ENCODE measurements at regions not wholly inside any gene's neighbourhood (a gene's known extent, or its start where the extent isn't known, plus 50 kb on each side); places are given as distances from the start of the nearest gene placed in this dataset.
"Not testable (repeated sequence)": the region's sequence is repeated elsewhere in the genome, so short reads cannot be mapped to it uniquely, and the experiment has no call there.

DNA sequence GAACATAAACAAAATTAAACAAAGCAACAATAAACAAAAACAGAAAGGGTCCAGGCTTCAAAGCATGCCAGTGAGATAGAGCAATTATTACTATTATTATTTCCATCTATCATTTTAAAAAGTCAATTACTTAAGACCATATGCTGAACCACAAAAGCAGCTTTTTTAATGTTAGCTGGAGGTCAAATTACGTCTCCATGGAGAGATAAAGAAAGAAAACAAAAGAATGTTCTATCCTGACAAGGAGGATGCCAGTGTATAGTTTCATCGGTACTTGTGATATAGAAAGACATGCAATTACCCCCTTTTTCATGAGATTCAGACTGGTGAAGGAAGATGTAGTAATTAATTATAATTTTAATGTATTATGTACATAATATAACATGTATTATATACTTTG lies 81.6 kb upstream of the DCN start:
- DNase-seq, result no peak

DNA sequence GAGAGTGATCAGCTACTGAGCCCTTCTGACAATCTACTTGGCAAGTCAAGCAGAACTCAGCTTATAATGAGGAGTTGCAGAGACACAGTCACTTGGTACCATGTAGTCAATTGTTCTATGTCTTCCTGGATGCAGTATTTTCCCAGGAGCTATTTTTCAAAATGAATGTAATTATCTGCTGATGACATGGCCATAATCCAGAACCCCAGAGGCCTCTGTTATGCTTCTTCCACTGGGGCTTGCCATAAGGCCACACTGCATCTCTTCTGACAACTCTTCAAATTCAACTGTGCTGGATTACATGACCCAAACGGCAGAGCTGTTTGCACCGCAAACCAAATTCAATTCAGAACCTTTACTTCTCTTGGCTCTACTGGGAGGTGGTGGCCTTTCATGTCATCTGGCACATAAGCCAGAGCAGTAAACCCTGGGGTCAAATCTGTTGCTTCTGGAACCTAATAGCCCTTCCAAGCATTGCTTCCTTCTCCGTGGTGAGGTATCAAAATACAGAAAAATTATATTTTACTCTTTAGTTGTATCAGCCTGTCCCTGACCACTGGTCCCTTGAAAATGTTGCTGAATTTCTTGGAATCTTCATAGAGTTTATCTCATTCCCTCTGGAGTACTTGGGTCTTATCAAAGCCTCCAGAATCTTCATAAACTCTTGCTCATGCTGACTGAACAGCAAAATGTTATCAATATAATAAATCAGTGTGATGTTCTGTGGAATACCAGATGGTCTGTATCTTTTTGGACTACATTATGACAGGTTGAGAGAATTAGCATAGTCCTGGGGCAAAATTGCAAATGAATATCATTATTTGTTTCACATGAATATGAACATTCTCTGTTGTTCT lies 79.4 kb upstream of the DCN start:
- no peak for DNase-seq

GRCh38 chr12:91256411-91256810 lies 73.8 kb upstream of the DCN start:
- no peak for DNase-seq

GRCh38 chr12:91252341-91252740 lies 69.7 kb upstream of the DCN start:
- DNase-seq, result no peak

DNA sequence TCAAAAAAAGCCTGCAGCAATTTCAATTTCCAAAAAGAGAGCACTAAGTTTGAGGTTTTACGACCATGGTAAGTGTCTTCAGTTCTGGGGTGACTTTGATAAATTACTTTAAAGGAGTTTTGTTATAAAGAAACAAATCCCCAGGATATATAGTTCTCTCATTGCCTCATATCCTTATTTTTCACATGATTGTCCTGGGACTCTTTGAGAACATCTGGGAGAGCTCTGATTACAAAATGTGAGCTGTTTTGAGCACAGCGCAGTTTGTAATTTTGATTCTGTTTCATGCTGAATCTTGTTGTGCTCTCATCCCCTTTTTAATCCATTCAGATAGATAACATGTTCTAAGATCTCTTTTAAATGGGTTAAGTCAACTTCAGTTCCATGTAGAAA lies 67.7 kb upstream of the DCN start:
- no peak for DNase-seq

GRCh38 chr12:91249518-91250272 lies 67.1 kb upstream of the DCN start:
- no peak for DNase-seq

GRCh38 chr12:91249054-91249453 lies 66.4 kb upstream of the DCN start:
- DNase-seq, result no peak

- DNase-seq, result not testable (repeated sequence)
These were observed 60.6 kb upstream of the DCN start for GRCh38 chr12:91243177-91243576.

DNA sequence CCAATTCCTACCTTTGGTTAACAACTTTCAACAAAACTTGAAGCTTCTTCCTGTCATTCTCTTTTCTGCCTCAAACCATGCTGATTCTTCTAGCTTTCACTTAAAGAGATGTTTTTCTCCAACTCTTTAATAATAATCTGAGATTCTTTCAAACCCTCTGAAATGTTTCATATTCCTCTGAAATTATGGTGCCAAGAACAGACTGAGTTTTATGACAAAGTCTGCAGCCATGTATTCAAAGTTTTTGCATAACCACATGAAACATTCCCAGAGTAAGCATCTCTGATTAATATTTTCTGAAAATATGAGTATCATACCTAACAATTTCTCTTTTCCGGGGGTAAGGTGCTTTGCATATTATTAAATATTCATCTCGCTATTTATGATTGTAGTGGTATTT lies 59.1 kb upstream of the DCN start:
- no peak for DNase-seq

DNA sequence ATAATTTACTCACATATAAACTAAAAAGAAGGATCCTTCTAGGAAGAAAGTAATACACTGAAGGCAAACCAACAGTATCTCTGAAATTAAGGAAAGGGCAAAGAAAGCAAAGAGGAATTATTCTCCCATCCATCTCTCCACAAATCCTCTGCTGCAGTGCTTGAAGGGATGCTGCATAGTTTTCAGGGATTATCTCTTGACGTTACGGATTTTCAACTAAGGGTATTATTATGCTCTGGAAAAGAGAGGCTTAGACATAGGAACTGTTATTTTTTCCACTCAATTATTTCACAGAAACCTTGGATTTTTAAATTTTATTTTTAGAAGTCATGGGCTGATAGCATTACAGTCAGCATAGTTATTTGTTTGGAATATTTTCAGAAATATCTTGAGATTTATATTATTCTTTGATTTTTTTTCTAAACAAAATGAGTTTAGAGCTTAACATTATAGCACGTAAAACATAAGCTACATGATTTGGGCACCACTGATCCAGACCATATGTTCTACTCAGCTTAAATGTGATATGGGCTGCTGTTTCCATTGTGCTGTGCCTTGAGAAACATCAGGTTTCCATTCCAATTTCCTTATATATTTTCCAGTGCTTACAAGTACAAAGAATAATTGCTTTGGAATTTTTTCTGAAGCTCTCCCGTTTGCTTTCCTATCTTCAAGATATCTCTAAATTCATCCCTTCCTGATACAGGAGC lies 57.9 kb upstream of the DCN start:
- DNase-seq, result no peak

DNA sequence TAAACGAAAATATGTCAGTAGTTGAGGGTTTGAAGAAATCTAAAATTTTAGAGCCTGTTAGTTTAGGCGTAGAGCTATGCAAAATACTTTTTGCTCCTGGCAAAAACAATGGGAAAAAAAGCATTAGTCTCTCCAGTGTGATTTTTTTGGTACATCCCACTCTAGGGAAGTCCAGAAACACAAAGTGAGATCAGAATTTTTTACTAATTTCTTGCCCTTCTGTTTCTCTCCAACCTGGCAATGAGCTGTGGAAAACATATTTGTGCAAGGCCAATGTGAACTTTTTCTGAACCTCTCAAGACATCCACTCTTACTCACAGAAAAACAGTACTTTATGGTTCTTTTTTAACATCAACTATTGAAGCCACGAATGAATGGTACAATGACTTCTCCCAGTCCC lies 56.9 kb upstream of the DCN start:
- no peak for DNase-seq

Data from NCI-H226 (cell line).